Sciatic nerve (tissue), 2 donors: ENCODE measurements at regions not wholly inside any gene's neighbourhood (a gene's known extent, or its start where the extent isn't known, plus 50 kb on each side); places are given as distances from the start of the nearest gene placed in this dataset.
"Not testable (repeated sequence)": the region's sequence is repeated elsewhere in the genome, so short reads cannot be mapped to it uniquely, and the experiment has no call there.

Experiments
- ATAC-seq: fragments of 200-7000 bp; cut with Tn5 transposase; one replicate; pipeline ENCODE4 v1.9.1; 2020; ENCODE audit warnings: mild to moderate bottlenecking, moderate library complexity
- DNase-seq: peaks from one replicate; pipeline ENCODE4 v3.0.0-alpha.2; 2020; ENCODE audit warnings: low spot score
- intact Hi-C: fragments of 100-400 bp; cut with DNase I; formaldehyde crosslinking; loops from one replicate; pipeline ENCODE4 v1.14.2; 2022
- donor health status: DM: no; HTN: no; CAD: no.
- donor health status: DM: no; HTN: no; CAD: no.

DNA sequence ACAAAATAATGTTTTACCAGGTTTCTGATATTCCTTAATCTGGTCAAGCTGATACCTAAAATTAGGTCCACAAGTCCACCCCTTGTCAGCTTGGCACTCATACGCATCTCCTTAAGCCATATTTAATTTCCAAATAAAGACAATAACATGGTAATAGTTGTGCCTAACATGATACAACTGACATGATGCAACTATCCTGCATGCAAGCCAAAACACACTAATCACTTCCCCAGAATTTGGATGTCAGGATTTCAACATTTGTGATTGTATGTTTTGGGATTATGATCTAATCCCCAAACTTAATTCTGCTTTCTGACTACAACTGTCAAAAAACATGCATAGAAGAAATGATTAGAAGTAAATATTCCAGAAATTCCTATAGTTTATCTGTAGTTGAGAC is 174.4 kb upstream of the ZNF92 start:
- ATAC-seq, DNase-seq, intact Hi-C loops: not testable (repeated sequence)

DNA sequence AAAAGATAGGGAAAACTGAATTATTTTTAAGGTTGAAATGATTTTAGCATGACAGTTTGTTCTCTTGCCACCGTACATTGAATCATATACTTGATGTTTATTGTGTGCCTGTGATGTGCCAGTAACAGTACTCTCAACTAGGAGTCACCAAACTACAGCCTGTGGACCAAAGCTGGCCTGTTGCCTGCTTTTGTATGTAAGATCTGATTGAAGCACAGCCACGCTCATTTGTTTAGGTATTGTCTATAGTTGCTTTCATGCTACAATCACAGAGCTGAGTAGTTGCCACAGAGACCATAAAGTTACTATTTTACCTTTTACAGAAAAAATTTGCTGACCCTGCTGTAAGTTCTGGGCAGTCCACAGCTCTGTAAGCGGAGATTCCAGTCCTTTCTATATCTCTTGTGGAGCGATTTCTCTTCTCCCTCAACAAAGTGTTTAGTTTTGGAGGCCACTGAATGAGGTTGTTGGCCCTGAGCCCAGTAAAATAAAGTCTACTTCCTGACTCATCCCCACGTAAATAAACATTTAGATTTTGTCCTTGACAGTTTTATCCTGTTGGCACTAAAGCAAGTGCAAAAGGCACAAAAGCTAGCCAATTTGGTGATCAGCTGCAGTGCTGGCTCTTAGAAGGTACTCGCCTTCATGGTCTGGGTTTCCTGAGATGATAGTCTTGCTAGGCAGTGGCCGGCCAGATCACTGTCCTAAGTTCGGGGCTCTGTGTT is 180.2 kb upstream of the ZNF92 start:
- DNase-seq, intact Hi-C loops, ATAC-seq: not testable (repeated sequence)

DNA sequence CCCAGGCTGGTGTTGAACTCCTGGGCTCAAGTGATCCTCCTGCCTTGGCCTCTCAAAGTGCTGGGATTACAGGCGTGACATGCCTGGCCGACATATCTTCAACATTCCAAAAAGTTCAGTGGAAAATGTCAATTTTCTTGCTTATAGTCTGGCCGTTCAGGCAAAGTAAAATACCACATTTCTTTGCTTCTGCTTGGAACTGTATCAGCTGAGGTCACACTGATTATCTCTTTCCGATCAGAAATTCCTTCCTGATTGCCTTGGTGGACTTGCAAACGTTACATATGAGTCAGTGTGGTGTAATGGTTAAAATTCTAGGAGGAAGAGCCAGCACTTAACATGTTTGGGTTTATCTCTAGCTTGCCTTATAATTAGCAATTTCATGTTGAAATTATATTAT is 170.6 kb upstream of the ERV3-1 start:
- intact Hi-C loops, DNase-seq, ATAC-seq: not testable (repeated sequence)

DNA sequence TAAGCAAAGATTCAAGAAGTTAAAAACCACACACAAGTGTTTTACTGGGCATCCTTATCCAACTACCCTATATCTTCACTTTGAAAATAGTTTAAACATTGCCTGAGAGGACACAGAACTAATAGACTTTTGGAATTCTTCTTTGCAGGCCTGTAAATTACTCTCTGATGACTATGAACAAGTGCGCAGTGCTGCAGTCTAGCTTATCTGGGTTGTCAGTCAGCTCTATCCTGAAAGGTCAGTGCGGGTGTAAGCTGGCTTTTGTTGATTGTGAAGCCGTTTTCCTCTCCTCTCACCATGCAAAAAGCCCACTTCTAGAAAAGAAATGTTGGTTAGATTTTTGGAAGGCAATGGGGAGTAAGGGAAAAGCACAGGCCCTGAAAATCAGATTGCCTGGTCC is 143.6 kb upstream of the ERV3-1 start:
- ATAC-seq, intact Hi-C loops, DNase-seq: not testable (repeated sequence)

DNA sequence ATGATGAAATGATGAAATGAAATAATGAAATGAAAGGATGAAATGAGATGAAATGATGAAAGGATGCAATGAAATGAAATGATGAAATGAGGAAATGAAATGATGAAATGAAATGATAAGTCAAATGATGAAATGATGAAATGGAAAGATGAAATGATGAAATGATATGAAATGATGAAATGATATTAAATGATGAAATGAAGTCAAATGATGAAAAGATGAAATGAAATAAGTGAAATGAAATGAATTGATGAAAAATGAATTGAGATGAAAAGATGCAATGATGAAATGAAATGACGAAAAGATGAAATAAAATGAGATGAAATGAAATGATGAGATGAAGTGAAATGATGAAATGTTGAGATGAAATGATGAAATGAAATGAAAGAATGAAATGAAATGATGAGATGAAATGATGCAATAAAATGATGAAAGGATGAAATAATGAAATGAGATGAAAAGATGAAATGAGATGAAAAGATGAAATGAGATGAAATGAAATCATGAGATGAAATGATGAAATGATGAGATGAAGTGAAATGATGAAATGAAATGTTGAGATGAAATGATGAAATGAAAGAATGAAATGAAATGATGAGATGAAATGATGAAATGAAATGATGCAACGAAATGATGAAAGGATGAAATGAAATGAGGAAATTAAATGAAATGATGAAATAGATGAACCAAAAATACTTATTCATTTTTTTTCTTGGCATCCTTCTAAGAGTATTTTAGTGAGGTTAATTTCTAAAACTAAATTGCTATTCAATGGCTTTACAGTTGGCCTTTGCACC is 139.8 kb upstream of the ERV3-1 start:
- intact Hi-C loops, DNase-seq, ATAC-seq: not testable (repeated sequence)

DNA sequence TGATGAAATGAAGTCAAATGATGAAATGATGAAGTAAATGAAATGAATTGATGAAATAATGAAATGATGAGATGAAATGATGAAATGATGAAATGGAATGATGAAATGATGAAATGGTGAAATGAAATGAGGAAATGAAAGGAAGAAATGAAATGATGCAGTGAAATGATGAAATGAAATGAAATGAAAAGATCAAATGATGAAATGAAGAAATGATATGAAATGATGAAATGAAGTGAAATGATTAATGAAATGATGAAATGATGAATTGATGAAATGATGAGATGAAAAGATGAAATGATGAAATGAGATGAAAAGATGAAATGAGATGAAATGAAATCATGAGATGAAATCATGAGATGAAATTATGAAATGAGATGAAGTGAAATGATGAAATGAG is 139.2 kb upstream of the ERV3-1 start:
- DNase-seq, intact Hi-C loops, ATAC-seq: not testable (repeated sequence)

DNA sequence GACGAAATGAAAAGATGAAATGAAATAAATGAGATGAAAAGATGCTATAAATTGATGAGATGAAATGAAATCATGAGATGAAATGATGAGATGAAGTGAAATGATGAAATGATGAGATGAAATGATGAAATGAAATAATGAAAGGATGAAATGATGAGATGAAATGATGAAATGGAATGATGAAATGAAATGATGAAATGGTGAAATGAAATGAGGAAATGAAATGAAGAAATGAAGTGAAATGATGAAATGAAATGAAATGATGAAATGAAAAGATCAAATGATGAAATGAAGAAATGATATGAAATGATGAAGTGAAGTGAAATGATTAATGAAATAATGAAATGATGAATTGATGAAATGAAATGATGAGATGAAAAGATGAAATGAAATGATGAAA is 138.5 kb upstream of the ERV3-1 start:
- DNase-seq, intact Hi-C loops, ATAC-seq: not testable (repeated sequence)

DNA sequence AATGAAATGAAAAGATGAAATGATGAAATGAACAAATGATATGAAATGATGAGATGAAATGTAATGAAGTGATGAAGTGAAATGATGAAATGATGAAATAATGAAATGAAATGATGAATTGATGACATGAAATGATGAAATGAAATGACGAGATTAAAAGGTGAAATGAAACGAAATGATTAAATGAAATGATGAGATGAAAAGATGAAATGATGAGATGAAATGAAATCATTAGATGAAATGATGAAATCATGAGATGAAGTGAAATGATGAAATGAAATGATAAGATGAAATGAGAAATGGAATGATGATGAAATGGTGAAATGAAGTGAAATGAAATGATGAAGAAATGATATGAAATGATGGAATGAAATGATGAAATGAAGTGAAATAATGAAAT is 138.1 kb upstream of the ERV3-1 start:
- DNase-seq, ATAC-seq, intact Hi-C loops: not testable (repeated sequence)

DNA sequence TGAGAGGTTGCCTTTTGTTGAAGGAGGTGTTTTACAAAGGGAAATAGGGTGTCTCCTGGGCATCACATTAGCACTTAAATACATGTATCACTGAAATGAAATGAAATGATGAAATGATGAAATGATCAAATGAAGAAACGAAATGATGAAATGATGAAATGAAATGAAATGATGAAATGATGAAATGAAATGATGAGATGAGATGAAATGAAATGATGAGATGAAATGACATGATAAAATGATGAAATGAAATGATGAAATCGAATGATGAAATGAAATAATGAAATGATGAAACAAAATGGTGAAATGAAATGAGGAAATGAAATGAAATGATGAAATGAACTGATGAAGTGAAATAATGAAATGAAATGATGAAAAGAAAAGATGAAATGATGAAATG is 137.6 kb upstream of the ERV3-1 start:
- intact Hi-C loops, DNase-seq, ATAC-seq: not testable (repeated sequence)

DNA sequence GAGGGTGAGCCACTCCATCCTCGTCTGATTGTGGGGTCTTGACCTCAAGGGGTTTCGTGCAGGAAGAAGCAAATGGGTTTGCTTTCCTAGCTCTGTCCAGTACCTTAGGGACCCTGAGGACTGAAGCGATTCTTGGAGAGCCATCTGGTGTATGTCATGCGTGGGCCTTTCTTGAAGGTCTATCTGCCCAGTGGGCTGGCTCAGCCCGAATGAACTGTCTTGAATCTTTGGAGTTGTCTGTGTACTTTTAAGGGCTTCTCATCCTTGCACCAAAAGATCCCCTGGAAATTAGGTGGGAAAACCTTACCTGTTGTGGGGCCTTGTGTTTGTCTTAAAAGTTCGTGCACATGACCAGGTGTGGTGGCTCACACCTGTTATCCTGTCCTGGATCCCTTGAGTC is 135.4 kb upstream of the ERV3-1 start:
- DNase-seq, intact Hi-C loops, ATAC-seq: not testable (repeated sequence)

DNA sequence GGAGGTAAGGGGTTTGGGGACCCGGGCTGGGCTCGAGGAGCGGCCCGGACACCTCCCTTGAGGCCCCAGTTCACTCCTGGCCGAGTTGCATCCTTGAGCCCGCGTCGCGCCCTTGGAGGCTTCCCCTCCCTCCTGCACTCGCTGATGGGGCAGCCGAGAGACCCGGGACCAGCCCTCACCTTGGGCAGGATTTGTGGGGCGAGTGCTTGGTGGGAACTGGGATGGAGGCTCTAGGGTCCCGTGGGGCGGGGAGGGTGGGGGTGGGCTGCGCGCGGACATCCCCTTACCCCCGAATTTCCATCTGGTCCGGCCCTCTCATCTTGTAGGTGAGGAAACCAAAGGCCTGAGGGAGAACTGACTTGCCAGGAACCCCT is 134.9 kb upstream of the ERV3-1 start:
- intact Hi-C loops, DNase-seq, ATAC-seq: not testable (repeated sequence)

DNA sequence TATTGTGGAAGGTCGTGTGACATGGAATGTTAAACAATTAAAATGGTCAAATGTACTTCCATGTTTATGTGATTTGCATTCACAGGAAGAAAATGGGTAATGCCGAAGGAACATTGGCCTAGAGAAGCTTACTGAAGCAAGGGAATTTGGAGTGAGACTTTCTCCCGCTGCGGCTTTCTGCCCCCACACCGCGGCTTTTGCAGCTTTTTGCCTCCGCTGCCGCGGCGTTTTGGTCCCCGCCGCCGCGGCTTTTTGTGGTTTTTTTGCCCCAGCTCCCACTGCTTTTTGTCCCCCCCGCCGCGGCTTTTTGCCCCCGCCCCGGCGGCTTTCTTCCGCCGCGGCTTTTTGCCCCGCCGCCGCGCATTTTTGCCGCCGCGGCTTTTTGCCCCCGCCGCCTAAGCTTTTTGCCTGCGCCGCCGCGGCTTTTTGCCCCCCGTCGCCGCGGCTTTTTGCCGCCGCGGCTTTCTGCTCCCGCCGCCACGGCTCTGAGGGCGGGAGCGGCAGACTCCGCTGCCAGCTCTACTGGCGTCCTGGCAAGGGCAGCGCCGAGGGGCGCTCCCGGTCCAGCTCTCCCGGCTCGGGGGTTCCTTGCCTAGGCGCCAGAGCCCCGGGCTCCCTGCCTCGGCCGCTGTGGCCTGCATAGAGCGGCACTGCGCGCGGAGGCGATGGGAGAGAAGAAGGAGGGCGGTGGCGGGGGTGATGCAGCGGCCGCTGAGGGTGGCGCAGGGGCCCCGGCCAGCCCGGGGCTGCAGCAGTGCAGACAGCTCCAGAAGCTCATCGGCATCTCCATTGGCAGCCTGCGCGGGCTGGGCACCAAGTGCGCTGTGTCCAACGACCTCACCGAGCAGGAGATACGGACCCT is 134.3 kb upstream of the ERV3-1 start:
- intact Hi-C loops, DNase-seq, ATAC-seq: not testable (repeated sequence)

DNA sequence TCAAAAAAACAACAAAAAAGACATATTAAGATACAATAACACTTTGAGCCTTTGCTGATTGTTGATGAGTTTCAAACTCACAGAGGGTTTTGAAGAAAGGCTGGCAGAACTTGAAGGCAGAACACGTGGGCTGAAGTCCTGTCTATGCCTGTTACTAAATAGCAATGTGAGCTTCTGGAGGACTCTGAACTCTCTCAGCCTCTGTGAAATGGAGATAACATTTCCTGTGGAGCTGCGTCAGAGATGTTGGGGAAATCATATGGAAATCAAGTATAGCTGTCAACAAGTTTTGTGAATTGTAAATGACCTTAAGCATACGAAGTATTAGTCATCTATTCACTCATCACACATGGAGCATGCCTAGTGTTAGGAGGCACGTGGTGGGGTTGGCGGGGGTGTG is 130.4 kb upstream of the ERV3-1 start:
- ATAC-seq, intact Hi-C loops, DNase-seq: not testable (repeated sequence)

DNA sequence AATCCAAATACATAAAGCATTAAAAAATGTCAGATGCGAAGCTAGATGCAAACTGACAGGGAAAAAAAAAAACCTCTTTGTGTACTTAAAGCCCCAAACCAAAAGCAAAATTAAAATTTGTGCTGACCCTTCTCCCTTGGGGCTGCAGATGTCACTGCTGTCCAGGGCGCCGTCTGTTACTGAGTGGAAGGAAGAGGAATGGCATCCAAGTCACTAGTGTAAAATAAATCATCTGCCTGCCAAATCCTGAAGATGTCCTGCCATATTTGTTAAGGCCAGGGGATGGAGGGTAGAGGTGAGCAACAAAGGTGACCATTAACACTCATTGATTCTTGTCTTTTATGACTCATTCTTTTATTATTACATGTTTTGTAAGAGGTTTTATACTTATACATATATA is 126.6 kb upstream of the ERV3-1 start:
- DNase-seq, ATAC-seq, intact Hi-C loops: not testable (repeated sequence)

DNA sequence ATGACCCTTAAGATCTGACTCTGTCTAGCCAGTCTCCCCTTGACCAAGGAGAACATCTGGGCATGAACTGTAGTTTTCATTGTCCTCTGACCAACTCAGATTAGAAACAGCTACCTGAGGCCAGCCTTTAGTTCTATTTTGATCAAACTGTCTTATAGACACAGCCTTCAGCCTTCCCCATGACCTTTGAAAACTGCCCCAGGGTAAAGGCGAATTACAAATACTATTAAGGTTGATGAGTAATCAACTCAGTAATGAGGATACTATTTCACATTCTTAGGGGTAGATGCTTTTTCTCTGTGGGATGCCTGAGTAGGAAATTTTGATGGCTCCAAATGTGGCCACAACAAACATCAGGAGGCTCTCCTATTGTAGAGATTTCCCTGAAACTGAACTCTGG is 125.8 kb upstream of the ERV3-1 start:
- intact Hi-C loops, ATAC-seq, DNase-seq: not testable (repeated sequence)

DNA sequence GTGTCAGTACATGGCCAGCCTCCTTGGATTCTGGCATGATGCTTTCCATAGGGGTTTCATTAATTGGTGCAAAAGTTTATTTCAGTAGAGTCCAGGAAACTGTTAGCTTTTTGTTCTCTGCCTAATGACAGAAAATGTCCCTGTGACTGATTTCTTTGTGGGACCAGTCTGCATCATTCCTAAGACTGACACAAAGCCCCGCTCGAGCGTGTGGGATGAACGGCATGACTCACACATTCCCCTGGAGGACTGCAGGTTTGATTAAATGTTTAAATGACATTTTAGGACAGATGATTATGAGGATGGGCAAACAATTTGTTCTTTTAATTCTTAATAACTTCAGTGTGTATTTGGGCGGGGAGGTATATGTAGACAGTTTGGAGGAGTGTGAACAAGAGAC is 120.9 kb upstream of the ERV3-1 start:
- DNase-seq, ATAC-seq, intact Hi-C loops: not testable (repeated sequence)

DNA sequence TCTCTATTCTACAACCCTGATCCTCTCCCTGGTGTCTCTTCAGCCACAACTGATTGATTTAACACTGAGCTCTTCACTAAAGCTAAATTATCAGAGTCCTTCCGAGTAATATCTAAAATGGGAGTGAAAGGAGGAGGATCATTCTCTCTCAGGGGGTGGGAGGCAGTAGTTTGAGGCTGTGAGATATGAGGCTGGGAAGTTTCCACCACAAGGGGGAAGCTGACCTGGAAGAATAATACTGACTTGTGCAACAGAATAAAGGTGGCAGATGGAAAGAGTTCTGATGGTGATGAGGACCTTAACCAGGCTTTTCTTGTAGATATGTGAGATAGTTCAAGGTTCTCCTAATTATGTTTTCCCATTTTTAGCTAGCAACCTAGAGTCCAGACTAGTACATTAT is 118.1 kb upstream of the ERV3-1 start:
- intact Hi-C loops, ATAC-seq, DNase-seq: not testable (repeated sequence)

DNA sequence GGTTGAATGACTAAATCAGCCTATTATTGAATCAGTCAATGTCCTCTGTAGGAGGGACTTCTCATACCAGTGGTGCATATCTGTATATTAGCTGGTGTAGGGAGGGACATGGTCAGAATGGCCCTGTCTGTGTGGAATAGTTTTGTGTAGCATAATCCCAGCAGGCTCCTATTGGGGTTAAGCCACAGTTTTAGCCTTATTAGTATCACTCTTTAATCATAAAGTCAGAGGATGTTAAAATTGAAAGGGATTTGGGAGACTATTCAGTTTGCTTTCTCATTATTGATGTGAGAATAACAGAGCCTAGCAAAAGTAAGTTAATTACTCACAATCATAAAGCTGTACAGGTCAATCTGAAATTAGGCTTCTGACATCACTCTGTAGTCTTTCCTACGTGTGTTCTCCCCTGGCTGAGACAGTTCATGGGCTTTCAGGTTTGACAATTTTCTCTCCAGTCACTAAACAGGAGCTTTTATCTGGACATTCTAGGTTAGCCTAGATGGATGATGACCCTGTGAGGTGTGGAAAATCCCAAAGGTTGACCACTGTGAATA is 99.2 kb upstream of the ERV3-1 start:
- ATAC-seq, intact Hi-C loops, DNase-seq: not testable (repeated sequence)

DNA sequence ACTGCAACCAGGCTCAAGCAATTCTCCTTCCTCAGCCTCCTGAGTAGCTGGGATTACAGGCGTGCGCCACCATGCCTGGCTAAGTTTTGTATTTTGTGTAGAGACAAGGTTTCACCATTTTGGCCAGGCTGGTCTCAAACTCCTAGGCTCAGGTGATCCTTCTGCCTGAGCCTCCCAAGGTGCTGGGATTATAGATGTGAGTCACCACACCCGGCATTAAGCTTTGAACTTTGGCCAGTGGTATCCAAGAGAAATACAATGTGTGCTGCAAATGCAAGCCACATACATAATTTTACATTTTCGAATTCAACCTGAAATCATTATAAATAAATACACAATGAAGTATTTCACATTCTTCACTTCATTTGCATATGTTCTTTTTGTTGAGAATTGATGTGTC is 94.0 kb upstream of the ERV3-1 start:
- DNase-seq, ATAC-seq, intact Hi-C loops: not testable (repeated sequence)
